ENCODE measurements at regions not wholly inside any gene's neighbourhood (a gene's known extent, or its start where the extent isn't known, plus 50 kb on each side); places are given as distances from the start of the nearest gene placed in this dataset.

- TF ChIP-seq PBX2 (CRISPR knock-in tag; IDR thresholded peaks at IDR 0.05), result no peak
- TF ChIP-seq CTCF (CRISPR knock-in tag; IDR thresholded peaks at IDR 0.05), result no peak
- TF ChIP-seq MEIS2 (CRISPR knock-in tag; IDR thresholded peaks at IDR 0.05), result no peak
- TF ChIP-seq ZNF512 (CRISPR knock-in tag; IDR thresholded peaks at IDR 0.05), result no peak
- no peak for TF ChIP-seq CSRNP1 (CRISPR knock-in tag; IDR thresholded peaks at IDR 0.05)
Observed at GRCh38 chr14:41285186-41285748, 321.4 kb upstream of the LRFN5 start.

Data from HepG2 (cell line).